Stimulated activated CD8-positive, alpha-beta memory T cell treated with anti-CD3 and anti-CD28 coated beads, Interleukin-7, amount 100 ng/mL, for 48 hours (primary cell): ENCODE measurements at regions not wholly inside any gene's neighbourhood (a gene's known extent, or its start where the extent isn't known, plus 50 kb on each side); places are given as distances from the start of the nearest gene placed in this dataset.

Experiments used
- DNase-seq, 2 donors: peaks; one replicate each; pipeline ENCODE4 v3.0.0-alpha.2; 2020; ENCODE audit warnings: low read depth in 1 of 2; ENCODE audit errors: extremely low read depth in 1 of 2

DNA sequence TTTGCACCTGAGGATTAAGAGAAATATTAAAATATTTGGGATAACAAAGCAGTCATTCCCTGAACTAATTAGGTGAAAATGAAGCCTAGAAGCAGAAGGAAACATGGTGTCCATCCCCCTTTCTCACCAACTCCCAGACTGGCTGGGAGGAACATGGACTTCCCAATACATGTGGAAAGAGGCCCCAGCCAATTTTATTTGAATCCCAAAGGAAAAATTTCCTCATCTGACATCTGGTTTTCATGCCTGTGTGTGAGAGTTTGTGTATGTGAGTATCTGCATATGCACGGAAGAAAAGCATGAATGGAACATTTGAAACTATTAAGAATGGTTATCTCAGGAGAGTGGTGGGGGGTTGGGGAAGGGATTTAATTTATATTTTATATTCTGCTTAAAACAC is 84.3 kb downstream of the COPS8 start:
- no peak for DNase-seq

DNA sequence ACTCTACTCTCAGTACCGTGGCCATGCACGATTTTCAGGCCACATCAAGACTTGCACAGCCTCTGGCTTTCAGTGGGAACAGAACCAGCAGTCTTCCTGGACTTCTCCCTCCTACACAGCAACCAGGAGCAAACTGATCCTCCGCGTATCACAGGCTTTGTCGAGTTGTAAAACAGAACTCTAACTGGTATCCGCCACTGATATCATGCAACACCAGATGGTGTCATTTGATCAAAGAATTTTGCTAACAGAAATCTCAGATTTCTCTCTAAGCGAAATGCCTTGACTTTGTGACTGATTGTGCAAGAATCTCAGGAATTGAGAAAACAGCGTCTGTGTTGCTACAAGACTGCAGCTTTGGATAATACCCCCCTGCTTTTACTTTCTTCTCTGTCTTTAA is 85.7 kb downstream of the COPS8 start:
- no peak for DNase-seq

DNA sequence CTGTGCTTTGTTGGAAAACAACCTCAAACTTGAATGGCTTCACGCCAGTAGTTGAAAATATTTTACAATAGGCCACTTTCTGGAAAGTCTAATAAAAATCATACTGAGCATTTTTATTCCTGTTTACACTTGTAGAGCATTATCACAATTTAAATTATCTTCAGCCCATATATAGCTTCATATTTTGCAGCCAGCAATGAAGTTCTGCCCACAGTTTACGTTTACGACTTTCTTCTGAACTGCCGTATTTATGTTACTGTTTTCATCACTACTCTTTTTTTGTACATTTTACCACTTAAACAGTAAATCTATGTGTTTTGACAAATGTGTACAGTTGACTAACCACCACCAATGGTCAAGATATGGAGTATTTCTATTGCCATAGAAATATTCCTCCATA is 86.2 kb downstream of the COPS8 start:
- DNase-seq: no peak

DNA sequence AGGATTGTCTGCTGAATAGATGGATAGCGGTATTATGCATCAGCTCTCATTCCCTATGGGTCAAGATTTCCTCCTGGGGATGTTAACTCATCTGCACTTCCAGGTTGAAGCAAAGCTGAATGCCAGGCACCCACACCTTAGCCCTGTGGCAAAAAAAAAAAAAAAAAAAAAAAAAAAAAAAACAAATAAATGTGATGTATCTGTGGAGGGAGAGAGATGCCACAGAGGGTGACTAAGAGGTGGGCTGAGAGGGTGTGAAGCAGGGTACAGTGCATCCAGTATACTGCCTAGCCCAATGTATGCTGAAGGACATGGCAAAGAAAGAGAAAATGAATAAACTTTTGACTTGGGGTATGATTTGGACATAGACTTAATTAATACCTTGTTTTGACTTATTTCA is 91.4 kb downstream of the COPS8 start:
- DNase-seq: no peak

DNA sequence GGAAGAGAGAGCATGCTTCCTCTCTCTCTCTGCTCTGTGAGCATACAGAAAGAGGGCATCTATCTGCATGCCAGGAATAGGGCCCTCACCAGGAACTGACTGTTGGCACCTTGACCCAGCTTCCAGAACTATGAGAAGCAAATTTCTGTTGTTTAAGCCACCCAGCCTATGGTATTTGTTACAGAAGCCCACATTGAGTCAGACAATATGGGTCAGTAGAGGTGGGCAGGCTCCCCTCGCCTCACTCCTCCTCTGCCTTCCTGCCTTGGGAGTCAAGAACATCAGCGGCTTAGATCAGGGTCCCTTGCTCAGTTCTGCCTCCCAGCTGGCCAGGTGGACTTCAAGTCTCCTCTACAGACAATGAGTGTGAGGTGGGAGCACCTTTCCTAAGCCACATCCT is 92.3 kb downstream of the COPS8 start:
- DNase-seq: no peak

DNA sequence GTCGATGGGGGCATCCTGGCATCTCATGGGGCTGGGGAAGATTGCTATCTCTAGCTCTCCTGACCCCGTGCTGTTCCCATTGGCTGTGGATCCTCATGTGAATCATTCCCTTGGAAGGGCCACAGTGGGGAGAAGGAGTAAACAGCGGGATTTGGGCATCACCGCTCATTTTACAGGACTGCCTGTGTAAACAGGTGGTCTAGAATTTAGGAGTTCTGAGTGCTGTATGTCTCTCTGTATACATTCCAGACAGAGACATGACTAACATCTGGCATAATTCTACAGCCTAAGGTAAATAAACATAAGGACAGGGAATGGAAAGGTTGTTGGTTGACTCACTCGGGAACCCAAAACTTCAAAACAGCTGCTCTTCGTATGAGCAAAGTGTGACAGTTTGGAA is 92.7 kb downstream of the COPS8 start:
- no peak for DNase-seq

DNA sequence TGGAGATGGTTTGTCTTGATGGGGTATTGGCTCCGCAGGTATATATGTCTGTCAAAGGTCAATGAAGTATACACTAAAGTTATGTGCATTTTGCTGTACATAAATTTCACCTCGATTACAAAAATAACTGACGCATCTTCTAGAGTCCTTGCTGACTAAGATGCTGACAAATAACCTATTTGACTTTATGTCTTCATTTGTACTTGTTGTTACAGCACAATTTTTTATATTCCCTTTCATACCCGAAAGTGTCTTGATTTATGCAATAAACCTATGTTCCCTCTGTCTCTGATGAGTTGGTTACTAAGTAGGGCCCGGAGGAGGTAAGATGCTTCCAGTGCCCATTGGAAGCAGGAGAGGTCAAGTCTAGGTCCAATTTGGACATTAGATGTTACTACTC is 93.5 kb downstream of the COPS8 start:
- no peak for DNase-seq

DNA sequence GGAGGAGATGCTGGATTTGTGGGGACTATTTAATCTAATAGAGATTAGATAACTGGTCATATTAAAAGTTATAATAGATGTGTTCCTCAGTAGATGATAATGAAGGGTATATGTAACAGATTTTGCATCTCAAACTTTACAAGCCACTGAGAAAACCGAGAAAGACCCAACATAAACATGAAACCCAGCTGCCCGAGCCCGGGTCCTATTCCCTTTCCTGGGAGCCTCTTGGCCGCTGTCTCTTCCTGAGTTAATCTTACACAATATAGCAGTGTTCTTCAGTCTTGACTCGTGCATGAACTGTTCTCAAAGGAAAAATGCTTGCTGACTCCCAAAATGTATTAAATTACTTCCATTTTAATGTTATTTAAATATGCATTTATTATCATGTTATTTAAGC is 94.5 kb downstream of the COPS8 start:
- no peak for DNase-seq

DNA sequence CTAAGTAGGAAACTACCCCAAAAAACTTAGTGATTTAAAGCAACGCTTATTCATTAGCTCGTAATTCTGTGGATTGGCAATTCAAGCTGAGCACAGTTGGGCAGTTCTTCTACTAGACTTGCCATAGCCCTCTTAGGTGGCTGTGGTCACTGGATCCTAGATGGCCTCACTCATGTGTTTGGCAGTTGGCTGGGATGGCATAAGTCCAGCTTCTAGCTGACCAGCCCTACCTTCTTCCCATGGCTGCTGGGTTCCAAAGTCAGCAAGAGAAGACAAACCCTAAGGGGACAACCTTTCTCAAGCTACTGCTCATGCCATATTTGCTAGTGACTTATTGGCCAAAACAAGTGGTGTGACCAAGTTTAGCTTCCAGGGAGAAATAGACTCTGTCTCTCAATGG is 95.3 kb downstream of the COPS8 start:
- DNase-seq: no peak

DNA sequence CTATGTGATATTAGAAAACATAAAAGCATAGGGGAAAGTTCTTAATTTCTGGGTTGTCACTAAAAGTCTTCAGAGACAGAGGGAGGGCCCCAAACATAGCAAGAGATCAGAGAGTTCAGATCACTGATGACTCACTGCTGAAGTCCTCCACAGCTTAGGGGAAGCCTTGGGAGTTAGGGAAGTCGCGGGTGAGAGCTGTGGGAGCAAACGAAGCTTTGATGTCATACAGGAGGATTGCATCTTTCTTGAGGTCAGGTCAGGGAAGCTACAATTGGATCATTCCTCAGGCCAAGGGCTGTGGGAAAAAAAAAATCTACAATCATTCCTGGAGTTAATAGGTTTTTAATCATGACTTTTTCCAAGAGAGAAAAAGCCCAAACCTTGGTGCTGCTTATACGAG is 96.2 kb downstream of the COPS8 start:
- DNase-seq: no peak

DNA sequence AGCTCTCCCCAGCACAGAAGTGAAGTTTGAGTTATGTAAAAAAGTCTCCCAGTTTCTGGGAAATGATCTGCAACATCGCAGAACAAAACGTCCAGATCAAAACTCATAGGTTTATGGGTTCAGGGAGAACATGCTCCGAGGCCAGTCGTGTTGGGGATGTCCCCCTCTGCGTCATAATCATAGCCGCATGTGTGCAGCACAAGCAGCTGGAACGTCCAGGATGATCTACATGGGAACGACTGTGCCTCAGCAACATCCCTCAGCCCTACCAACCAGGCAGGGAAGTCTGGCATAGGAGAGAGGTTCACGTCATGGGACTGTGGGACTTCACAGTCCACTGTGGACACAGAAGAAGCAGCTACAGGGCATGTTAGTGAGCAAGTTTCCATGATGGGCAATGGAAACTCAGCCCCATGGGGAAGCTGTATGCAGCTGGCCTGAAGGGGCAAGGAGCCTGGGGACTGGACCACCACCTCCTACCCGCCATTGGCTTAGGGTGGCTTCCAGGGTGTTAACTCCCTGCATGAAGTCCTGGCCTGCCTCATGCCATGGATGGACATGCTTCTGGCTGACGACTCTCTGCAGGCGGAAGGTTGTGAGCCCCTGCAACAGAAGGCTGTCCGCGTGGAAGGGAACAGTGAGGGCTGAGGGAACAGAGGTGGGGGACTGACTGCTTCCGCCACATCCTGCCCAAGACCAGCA is 96.9 kb downstream of the COPS8 start:
- no peak for DNase-seq

DNA sequence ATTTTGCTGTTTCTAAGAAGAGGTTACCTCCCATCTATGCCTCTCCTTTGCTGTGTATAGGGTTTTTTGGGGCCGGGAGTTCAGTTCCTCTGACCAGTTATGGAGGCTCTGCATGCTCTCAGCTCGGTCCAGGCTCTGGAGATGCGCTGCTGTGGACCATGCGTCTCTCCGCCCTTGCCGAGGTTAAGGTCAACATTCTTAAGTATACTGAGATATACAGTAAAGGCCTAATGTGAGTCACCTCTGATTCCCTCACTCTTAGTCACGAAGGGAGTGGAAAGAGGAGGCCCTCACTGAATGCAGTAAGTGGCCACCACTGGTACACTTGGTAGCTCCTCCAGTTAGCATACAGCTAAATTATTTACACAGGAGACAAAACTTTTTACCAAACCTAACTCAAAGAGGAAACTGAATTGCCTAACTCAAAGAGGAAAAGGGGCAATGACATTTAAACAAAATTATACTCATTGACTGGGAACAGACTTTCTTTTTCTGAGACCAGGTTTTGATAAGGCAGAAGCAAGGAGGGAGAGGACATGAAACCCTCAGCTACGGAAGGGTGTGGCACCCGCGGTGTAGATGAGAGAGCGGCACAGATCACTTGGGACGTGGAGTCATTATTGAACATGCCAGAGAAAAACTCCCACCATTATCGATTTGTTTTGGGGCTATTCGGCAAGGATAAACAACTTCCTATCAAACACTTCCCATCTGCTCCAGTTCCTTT is 98.7 kb downstream of the COPS8 start:
- no peak for DNase-seq

DNA sequence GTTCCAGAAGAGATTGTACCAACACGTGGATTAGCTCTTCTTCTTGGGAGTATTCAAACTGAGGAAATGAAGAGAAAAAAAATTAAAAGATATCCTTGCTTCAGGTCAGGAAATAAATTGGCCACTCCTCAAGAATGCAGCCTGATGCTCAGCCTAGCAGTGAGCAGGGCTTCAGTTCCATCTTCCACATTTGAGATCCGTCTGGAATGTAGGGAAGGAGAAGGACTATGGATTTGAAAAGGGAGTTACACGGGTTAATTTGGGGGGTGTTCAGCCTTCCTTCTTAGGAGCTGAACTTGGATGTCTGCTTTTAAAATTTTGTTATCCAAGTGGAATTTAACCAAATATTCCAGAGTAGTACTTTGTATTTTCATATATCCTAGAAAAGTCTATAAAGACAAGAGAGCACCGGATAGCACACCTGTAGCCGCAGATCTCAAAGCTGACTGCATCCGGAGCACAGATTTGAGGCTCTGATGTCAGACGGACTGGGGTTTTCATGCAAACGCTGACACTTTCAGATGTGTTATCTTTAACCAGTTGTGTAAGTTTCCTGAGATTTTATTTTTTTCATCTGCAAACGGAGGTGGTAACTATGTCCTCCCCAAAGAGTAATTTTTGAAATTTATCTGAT is 99.3 kb downstream of the COPS8 start:
- no peak for DNase-seq

DNA sequence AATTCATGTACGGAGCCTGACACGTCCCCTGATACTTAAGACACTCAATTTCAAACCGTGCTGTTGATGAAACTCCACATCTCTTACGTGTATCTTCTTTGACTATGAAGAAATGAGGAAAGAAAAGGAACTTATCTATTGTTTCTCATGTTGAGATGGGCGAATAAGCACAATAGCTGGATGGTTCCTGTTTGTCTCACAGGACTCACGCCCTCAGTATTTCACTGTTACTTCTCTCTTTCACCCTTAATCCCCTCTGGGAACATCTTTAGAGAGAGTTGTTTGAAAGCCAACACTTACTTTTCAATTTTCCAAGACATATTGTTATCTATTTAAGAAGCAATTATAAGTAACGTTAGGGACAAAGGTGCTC is 99.8 kb downstream of the COPS8 start:
- DNase-seq: no peak

DNA sequence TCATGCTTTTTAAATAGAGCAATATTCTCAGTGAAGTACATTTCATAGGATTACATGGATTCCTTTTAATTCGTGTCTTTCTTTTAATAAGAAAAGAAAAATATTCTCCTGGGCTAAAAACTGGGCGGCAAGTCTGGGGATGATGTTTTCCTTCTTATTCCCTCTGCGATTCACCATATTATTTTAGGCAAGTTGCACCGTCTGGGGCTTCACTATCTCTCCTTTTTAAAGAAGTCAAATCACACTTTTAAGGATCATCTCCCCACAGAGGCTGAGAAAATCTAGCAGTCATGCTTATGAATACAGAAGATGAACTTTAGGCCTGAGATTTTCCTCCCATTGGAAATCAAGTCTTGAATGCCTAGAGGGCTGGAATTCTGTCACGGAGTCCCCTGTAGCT is 104.1 kb downstream of the COPS8 start:
- no peak for DNase-seq

DNA sequence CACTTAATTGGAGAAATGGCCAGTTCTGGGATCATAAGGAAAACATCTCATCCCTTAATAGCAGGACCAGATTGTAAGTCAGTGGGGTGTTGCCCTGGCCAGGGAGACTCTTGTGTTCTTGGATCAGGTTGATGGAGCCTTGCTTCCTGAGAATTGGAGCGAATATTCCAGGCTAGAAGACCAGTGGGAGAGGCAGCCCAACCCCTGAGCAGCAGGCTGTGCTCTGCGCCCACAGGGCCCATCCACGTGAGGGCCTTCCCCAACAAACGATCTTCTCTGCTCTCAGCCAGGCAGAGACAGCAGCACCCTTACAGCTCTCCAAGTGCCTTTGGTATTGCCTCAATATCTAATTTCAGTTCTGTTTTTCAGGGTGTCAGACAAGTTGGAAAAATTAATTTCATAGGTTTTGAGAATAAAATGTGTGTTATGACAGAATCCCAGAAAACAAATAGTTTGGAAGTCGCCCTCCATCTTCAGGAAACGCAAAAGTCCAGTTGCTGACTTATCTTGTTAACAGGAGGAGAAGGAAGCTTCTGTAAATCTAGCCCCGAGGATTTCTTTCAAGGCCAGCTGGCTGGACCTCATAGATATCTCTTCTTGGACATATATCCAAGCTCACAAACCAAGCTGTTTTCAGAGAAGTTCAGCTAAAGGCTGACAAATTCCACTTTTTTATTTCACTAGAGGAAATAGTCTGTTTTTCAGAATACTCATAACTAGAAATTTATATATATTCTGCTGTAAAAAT is 105.5 kb downstream of the COPS8 start:
- DNase-seq: no peak

DNA sequence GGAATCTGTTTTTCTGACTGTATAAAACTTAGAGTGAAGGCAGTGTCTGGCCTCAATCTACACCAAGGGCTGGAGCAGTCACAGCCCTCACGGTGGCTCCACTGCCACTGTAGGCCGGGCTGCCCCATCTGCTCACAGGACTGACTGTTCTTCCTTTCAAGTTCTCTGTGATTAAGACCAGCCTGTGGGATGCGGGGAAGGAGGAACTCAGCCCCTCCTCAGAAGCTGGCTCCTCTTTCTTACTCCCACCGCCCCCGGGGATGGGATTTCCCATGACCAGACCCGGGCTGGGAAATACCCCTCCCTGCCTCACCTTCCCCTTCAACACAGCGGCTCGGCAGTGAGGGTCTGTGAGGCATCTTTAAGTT is 106.0 kb downstream of the COPS8 start:
- no peak for DNase-seq

DNA sequence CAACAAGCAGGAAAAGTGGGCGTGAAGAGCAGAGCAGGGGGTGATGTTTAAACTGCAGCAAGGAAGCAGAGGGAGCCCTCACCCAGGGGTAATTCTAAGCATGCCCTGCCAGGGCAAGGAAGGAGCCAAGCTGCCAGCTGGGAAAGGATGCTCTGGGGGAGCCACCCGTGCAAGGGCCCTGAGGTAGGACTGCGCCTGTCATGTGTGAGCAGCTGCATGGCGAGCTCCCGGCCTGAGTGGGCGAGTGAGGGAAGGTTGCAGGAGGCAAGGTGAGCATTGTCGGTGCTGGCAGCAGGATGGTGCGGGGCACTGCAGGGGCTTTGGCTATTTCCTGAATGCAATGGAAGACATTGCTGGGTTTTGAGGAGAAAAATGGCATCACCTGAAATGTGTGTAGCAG is 107.2 kb downstream of the COPS8 start:
- no peak for DNase-seq

DNA sequence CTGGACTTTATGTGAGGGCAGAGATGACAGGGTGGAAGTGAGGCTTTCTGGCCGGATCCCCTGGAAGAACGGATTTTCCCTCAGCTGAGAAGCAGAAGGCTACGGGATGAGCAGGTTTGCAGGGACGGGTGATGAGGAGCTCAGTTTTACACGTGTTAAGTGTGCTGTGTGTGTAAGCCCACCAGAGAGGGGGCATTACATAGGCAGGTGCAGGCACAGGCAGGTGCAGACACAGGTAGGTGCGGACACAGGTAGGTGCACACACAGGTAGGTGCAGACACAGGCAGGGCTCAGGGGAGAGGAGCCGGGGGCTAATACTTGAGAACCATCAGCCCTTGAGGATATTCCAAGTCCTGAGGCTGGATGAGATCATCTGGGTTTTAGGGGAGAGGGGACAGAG is 107.7 kb downstream of the COPS8 start:
- DNase-seq: no peak

DNA sequence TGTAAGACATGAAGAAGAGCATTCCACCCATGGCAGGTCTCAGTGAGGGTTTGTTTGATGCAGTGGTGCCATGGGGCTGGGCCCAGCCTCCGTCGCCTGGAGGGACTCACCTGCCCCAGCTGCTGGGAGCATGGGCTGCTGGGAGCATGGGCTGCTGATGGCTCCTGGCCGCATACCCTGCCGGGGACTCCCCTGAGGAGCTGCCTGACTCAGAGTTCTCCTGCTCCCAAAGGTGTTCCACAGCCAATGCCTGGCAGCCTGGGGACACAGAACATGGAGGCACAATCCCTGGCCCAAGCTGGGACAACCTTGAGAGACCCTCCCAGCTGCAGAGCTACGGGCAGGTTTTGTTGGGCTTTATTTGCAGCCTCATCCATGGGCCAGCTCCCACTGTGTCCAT is 108.4 kb downstream of the COPS8 start:
- DNase-seq: no peak

DNA sequence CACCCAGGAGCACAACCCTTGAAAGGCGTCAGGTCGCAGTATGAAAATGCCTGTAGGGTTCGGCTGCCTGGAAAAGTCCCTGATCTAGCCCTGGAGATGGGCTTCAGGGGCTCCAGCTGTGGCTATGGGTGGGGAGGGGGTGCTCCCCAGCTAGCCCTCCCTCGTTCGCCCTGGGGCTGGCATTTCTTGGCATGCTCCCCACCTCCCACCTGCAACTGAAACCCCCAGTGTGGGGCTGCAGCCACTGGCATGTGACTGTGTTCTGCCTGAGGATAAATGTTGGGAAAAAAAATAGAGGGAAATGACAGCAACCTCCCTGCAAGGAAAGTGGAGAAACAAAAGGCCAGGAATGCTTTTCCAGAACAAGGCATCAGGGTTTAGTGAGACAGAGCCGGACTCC is 109.2 kb downstream of the COPS8 start:
- no peak for DNase-seq
